HepG2 (cell line): ENCODE measurements at regions not wholly inside any gene's neighbourhood (a gene's known extent, or its start where the extent isn't known, plus 50 kb on each side); places are given as distances from the start of the nearest gene placed in this dataset.

Experiments
- ATAC-seq: fragments of 200-7000 bp; cut with Tn5 transposase; 3 replicates; pipeline ENCODE4 v1.9.1; 2020; ENCODE audit warnings: mild to moderate bottlenecking, moderate library complexity
- BruUV-seq: library from RNA; stranded (reverse); fragments of 400-500 nt; replicated peaks from 2 replicates; lab custom pipeline; 2021; lab: Mats Ljungman, UMichigan
- CTCF ChIA-PET: fragments of 300-600 bp; formaldehyde crosslinking; extraction: SDS; loops from one replicate; lab custom pipeline; 2021; ENCODE audit warnings: low total read pairs, inconsistent platforms, low intra/inter-chr PET ratio; lab: Yijun Ruan, JAX
- POLR2A ChIA-PET: fragments of 350-600 bp; sonication (Branson Sonifier 250); formaldehyde crosslinking; loops from one replicate; lab custom pipeline; 2020; ENCODE audit warnings: antibody characterized with exemption, inconsistent platforms; lab: Yijun Ruan, JAX
- DNase-seq: peaks from one replicate; pipeline ENCODE4 v3.0.0-alpha.2; 2015; ENCODE audit warnings: low spot score
- FAIRE-seq: peaks from 3 replicates; lab custom pipeline; 2011; peaks lifted over from hg19 to GRCh38; lab: Jason Lieb, UNC
- H2AFZ ChIP-seq: one replicate; pipeline ENCODE4 v1.6.1; 2011; ENCODE audit warnings: low read length, inconsistent platforms
- H3K27ac ChIP-seq: fragments of 300-600 bp; 3 replicates; pipeline ENCODE4 v1.8.0; 2011; ENCODE audit warnings: mixed run types, mild to moderate bottlenecking, mixed read lengths, low read length, inconsistent platforms; ENCODE audit not compliant: insufficient read depth; ENCODE audit errors: extremely low read length
- H3K27me3 ChIP-seq, 2 experiments: fragments of 200-600 bp in 1 of 2; 2 replicates in 1 of 2; 3 replicates in 1 of 2; pipeline versions ENCODE4 v1.6.0 to v1.8.0; 2011; ENCODE audit warnings: low read length in 2 of 2, mild to moderate bottlenecking in 2 of 2, moderate library complexity in 2 of 2, inconsistent platforms in 1 of 2; ENCODE audit not compliant: insufficient read depth in 2 of 2, control insufficient read depth in 1 of 2
- H3K36me3 ChIP-seq, 2 experiments: fragments of 200-600 bp in 1 of 2; replicated peaks in 1 of 2; 2 replicates in 1 of 2; 3 replicates in 1 of 2; pipeline versions ENCODE4 v1.5.1 to v1.8.0; 2011; ENCODE audit warnings: low read length in 2 of 2, inconsistent platforms in 1 of 2; ENCODE audit not compliant: insufficient read depth in 2 of 2, control insufficient read depth in 1 of 2
- H3K4me1 ChIP-seq: 2 replicates; pipeline ENCODE4 v1.5.1; 2012; ENCODE audit warnings: low read length, inconsistent platforms; ENCODE audit not compliant: insufficient read depth
- H3K4me2 ChIP-seq: 2 replicates; pipeline ENCODE4 v1.6.0; 2011; ENCODE audit warnings: low read depth, low read length, inconsistent platforms
- H3K4me3 ChIP-seq, 3 experiments: fragments of 200-600 bp in 1 of 3; sonication (generic), shearing (Covaris generic) in 1 of 3; replicated peaks in 1 of 3; 2 replicates each; pipeline ENCODE4 v1.5.1; 2011 to 2016; ENCODE audit warnings: low read length in 3 of 3, inconsistent platforms in 2 of 3, low read depth in 2 of 3, mild to moderate bottlenecking in 2 of 3, control low read depth in 1 of 3, mixed read lengths in 1 of 3; ENCODE audit not compliant: insufficient read depth in 1 of 3
- H3K79me2 ChIP-seq: one replicate; pipeline ENCODE4 v1.6.1; 2011; ENCODE audit warnings: low read length, inconsistent platforms; ENCODE audit not compliant: insufficient read depth
- H3K9ac ChIP-seq: 2 replicates; pipeline ENCODE4 v1.6.0; 2011; ENCODE audit warnings: mild to moderate bottlenecking, low read depth, low read length, inconsistent platforms; ENCODE audit not compliant: insufficient read depth
- H3K9me3 ChIP-seq: 2 replicates; pipeline ENCODE4 v1.5.1; 2012; ENCODE audit warnings: mild to moderate bottlenecking, low read length
- H4K20me1 ChIP-seq: 2 replicates; pipeline ENCODE4 v1.6.0; 2011; ENCODE audit warnings: inconsistent platforms, mild to moderate bottlenecking, low read length, moderate library complexity; ENCODE audit not compliant: insufficient read depth
- HDAC1 ChIP-seq: sonication (generic); formaldehyde crosslinking; IDR thresholded peaks from 2 replicates; pipeline ENCODE4 v1.5.1; 2020; ENCODE audit warnings: mild to moderate bottlenecking, missing genetic modification reagents
- MLLT10 ChIP-seq: sonication (generic); formaldehyde crosslinking; IDR thresholded peaks from 2 replicates; pipeline ENCODE4 v1.4.0; 2020; ENCODE audit warnings: missing genetic modification reagents
- MXI1 ChIP-seq: IDR thresholded peaks from 3 replicates; pipeline ENCODE4 v1.6.1; 2012; ENCODE audit warnings: low read depth, low read length, inconsistent platforms, borderline replicate concordance
- SYNCRIP ChIP-seq: fragments of 200-400 bp; formaldehyde crosslinking; IDR thresholded peaks from 2 replicates; pipeline ENCODE4 v1.6.1; 2018; ENCODE audit warnings: mild to moderate bottlenecking, low read depth, low read length; ENCODE audit not compliant: insufficient read depth
- TOPORS ChIP-seq: sonication (generic); formaldehyde crosslinking; IDR thresholded peaks from 2 replicates; pipeline ENCODE4 v1.8.0; 2023; ENCODE audit warnings: mild to moderate bottlenecking, missing genetic modification reagents
- YEATS2 ChIP-seq: sonication (generic); formaldehyde crosslinking; IDR thresholded peaks from 2 replicates; pipeline ENCODE4 v1.4.0; 2020; ENCODE audit warnings: missing genetic modification reagents, borderline replicate concordance
- ZKSCAN1 ChIP-seq: fragments of 150-350 bp; IDR thresholded peaks from 2 replicates; pipeline ENCODE4 v1.6.1; 2014; ENCODE audit warnings: low read length
- ZKSCAN8 ChIP-seq: IDR thresholded peaks from 2 replicates; pipeline ENCODE4 v1.6.1; 2016; ENCODE audit warnings: borderline replicate concordance, missing genetic modification reagents, missing compliant biosample characterization
- ZNF138 ChIP-seq: sonication (generic); formaldehyde crosslinking; IDR thresholded peaks from 2 replicates; pipeline ENCODE4 v1.5.0; 2020; ENCODE audit warnings: mild to moderate bottlenecking, low read depth, missing genetic modification reagents
- WGBS: methylation state at CpG from one replicate; pipeline ENCODE4 v1.1.6; 2017; ENCODE audit warnings: low lambda C conversion rate; 5-methylcytosine and 5-hydroxymethylcytosine counted together
- in situ Hi-C: cut with HindIII; loops from 2 replicates; pipeline ENCODE4 v1.10.0; 2017; ENCODE audit warnings: low pct_unique_long_range_greater_than_20kb; ENCODE audit not compliant: extremely low pct_ligation_motif_present
- intact Hi-C: fragments of 100-400 bp; cut with micrococcal nuclease; formaldehyde crosslinking; loops from one replicate; pipeline ENCODE4 v1.10.0; 2022; ENCODE audit not compliant: unreplicated experiment
- TF ChIP-seq, protein P1 (sequence below): sonication (generic); formaldehyde crosslinking; IDR thresholded peaks from 2 replicates; pipeline ENCODE4 v1.5.1; 2020; ENCODE audit warnings: missing genetic modification reagents, mild to moderate bottlenecking, borderline replicate concordance

DNA sequence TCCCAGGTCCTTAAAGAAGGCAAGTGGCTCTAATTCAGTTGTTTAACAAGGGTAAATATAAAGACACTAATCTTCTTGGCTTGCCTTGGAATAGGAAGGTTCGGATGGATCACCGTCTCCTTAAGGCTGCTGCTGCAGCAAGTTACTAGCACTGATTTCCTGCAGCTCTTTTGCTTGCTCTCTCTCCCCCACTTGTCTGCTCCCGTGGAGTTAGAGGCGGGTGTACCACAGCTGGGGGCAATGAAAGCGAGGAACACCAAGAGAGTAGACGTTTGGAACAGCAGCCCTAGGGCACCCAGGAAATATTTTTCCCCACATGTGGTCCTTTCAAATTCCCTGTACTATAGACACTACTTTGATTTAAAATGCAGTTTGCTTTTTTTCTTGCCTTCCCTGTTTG, 202.2 kb downstream of the SH2D1A start:
- Histone ChIP-seq H3K27me3 (no peaks in the 10 kb centered on the region), H3K27ac (no peak overlapping the region), H3K9me3 (no peaks in the 10 kb centered on the region), H3K36me3 (no peaks in the 10 kb centered on the region), H2AFZ (no peak overlapping the region), H3K4me1 (no peaks in the 10 kb centered on the region), H3K4me2 (no peak overlapping the region), H3K4me3 (no peak overlapping the region), H3K79me2 (no peaks in the 10 kb centered on the region), H3K9ac (no peak overlapping the region)
- DNase-seq (no peak), FAIRE-seq (no peak), ATAC-seq (no peak)
- POLR2A ChIA-PET = no interaction called here
- BruUV-seq = no TSS peak
- in situ Hi-C loops = no loop called here
- WGBS = 21% methylated on average over 5 of the region's 6 CpGs
- intact Hi-C loops = no loop called here
- no peak for TF ChIP-seq MLLT10 (CRISPR knock-in tag)
- no peak for TF ChIP-seq HDAC1
- no peak for TF ChIP-seq MXI1
- TF ChIP-seq TOPORS (CRISPR knock-in tag) = no peak
- TF ChIP-seq ZKSCAN8 (CRISPR knock-in tag) = no peak
- TF ChIP-seq ZNF138 (CRISPR knock-in tag) = no peak
- TF ChIP-seq ZKSCAN1 = no peak
- TF ChIP-seq, protein P1, sequence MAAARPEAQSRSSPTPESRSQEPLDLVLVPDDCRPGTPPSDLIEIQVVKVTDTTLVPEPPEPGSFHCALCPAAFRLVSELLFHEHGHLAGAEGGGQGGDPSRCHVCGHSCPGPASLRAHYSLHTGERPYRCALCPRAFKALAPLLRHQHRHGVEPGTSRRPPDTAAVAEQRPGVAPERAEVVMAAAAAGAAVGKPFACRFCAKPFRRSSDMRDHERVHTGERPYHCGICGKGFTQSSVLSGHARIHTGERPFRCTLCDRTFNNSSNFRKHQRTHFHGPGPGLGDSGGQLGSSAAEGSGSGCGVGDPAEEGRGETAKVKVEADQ (CRISPR knock-in tag) = no peak
- no peak for TF ChIP-seq SYNCRIP
- TF ChIP-seq YEATS2 (CRISPR knock-in tag) = no peak
- TF ChIP-seq, all 625 proteins: peak for 0
- CTCF ChIA-PET = no interaction called here
- no peaks in the 10 kb centered on the region for H4K20me1 ChIP-seq
